Type B pancreatic cell (in vitro differentiated cells): ENCODE measurements at regions not wholly inside any gene's neighbourhood (a gene's known extent, or its start where the extent isn't known, plus 50 kb on each side); places are given as distances from the start of the nearest gene placed in this dataset.

Source experiments
- DNase-seq: peaks from one replicate; pipeline ENCODE4 v3.0.0; 2021; ENCODE audit warnings: mixed read lengths; ENCODE audit not compliant: unreplicated experiment; ENCODE audit errors: extremely low spot score
- H3K27ac Mint-ChIP-seq: 2 replicates; pipeline ENCODE4 v1.8.0; 2021; ENCODE audit warnings: mild to moderate bottlenecking, mixed read lengths
- H3K27me3 Mint-ChIP-seq: 2 replicates; pipeline ENCODE4 v1.8.0; 2021; ENCODE audit warnings: mixed read lengths
- H3K36me3 Mint-ChIP-seq: 2 replicates; pipeline ENCODE4 v1.8.0; 2021; ENCODE audit warnings: mixed read lengths
- H3K4me1 Mint-ChIP-seq: one replicate; pipeline ENCODE4 v1.8.0; 2021; ENCODE audit warnings: mixed read lengths; ENCODE audit not compliant: unreplicated experiment
- H3K4me3 Mint-ChIP-seq: 2 replicates; pipeline ENCODE4 v1.8.0; 2021; ENCODE audit warnings: mild to moderate bottlenecking, mixed read lengths
- H3K9me3 Mint-ChIP-seq: 2 replicates; pipeline ENCODE4 v1.8.0; 2021; ENCODE audit warnings: mixed read lengths
- CTCF ChIP-seq: fragments of 200-600 bp; sonication (generic); conservative IDR thresholded peaks from 2 replicates; pipeline ENCODE4 v1.5.0; 2021; ENCODE audit warnings: antibody characterized with exemption, mild to moderate bottlenecking

DNA sequence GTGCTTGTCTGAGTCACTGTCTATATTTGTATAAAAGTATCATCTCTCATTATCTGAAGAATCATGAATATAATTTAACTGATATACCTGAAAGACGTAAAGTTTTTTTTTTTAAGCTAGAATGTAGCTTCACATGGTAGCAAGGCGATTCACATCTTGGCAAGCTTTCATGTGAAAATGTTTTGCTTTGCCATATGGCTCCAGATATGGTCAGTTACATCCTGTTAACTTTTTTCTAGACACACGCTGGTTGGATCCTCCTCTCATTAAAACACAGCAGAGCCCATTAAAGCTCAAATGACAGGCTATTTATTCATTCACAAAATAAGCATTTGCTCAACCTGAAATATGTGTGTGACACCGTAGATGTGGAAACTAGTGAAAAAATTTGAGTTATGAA lies 412.8 kb downstream of the KIF2B start:
- no peak for DNase-seq
- Mint-ChIP-seq H3K4me3 (no peak overlapping the region), H3K4me1 (no peaks in the 10 kb centered on the region), H3K27me3 (no peaks in the 10 kb centered on the region), H3K27ac (no peak overlapping the region), H3K36me3 (no peaks in the 10 kb centered on the region), H3K9me3 (no peaks in the 10 kb centered on the region)
- no peak for TF ChIP-seq CTCF

DNA sequence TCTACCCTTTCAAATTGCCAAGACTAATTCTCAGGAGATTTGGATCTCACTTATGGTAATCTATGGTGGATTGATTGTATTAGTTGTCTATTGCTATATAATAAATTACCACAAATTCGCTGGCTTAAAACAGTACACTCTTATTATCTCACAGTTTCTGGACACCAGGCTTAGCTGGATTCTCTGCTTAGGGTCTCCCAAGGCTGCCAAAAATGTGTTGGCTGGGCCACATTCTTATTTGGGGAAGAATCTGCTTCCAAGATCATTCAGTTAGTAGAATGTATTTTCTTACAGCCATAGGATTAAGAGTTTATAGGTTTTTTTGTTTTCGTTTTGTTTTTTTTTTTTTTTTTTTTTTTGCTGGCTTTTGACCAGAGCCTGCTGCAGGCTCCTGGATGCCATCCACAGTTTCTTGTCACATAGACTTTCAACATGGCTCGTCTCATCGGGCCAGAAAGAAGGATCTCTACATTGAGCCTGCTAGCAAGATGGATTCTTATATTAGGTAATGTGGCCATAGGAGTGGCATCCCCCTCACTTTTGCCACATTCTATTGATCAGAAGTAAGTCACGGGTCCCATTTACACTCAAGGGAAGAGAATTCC lies 415.3 kb downstream of the KIF2B start:
- TF ChIP-seq CTCF: no peak
- Mint-ChIP-seq H3K4me3 (no peak overlapping the region), H3K9me3 (no peaks in the 10 kb centered on the region), H3K27ac (no peak overlapping the region), H3K4me1 (no peaks in the 10 kb centered on the region), H3K36me3 (no peaks in the 10 kb centered on the region), H3K27me3 (no peaks in the 10 kb centered on the region)
- no peak for DNase-seq

DNA sequence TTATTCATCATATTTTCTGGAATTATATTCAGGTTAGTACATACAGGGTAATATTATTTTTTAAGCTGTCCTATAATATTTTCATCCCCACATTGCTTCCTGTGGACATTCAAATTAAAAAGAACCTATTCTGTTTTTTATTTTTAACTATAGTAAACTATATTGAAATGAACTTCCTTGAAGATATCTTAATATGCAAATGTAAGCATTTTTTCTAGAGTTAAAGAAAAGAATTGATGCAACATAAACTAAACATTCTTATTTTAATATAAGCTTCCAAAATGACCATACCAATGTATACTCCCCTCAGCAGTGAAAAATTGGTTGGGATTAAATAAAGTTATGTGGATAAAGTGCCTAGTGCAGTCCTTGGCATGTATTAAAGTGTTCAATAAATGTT lies 416.6 kb downstream of the KIF2B start:
- Mint-ChIP-seq H3K4me1 (no peaks in the 10 kb centered on the region), H3K4me3 (no peak overlapping the region), H3K27ac (no peak overlapping the region), H3K27me3 (no peaks in the 10 kb centered on the region), H3K9me3 (no peaks in the 10 kb centered on the region), H3K36me3 (no peaks in the 10 kb centered on the region)
- no peak for DNase-seq
- no peak for TF ChIP-seq CTCF

- H3K4me3 Mint-ChIP-seq: no peak overlapping the region
- no peaks in the 10 kb centered on the region for H3K27me3 Mint-ChIP-seq
- DNase-seq: no peak
- H3K9me3 Mint-ChIP-seq: no peaks in the 10 kb centered on the region
- H3K27ac Mint-ChIP-seq: no peak overlapping the region
- no peaks in the 10 kb centered on the region for H3K36me3 Mint-ChIP-seq
- no peak for TF ChIP-seq CTCF
- no peaks in the 10 kb centered on the region for H3K4me1 Mint-ChIP-seq
These were observed 433.0 kb downstream of the KIF2B start for GRCh38 chr17:54255696-54256095.

GRCh38 chr17:54256401-54256929 lies 433.7 kb downstream of the KIF2B start:
- no peak overlapping the region for H3K4me3 Mint-ChIP-seq
- DNase-seq: no peak
- TF ChIP-seq CTCF: no peak
- H3K36me3 Mint-ChIP-seq: no peaks in the 10 kb centered on the region
- H3K9me3 Mint-ChIP-seq: no peaks in the 10 kb centered on the region
- no peak overlapping the region for H3K27ac Mint-ChIP-seq
- no peaks in the 10 kb centered on the region for H3K27me3 Mint-ChIP-seq
- H3K4me1 Mint-ChIP-seq: no peaks in the 10 kb centered on the region

GRCh38 chr17:54257440-54257839 lies 434.7 kb downstream of the KIF2B start:
- H3K36me3 Mint-ChIP-seq: no peaks in the 10 kb centered on the region
- H3K9me3 Mint-ChIP-seq: no peaks in the 10 kb centered on the region
- no peak overlapping the region for H3K27ac Mint-ChIP-seq
- no peaks in the 10 kb centered on the region for H3K4me1 Mint-ChIP-seq
- H3K27me3 Mint-ChIP-seq: no peaks in the 10 kb centered on the region
- DNase-seq: no peak
- no peak for TF ChIP-seq CTCF
- no peak overlapping the region for H3K4me3 Mint-ChIP-seq
